Choroid plexus epithelial cell (primary cell): ENCODE measurements at regions not wholly inside any gene's neighbourhood (a gene's known extent, or its start where the extent isn't known, plus 50 kb on each side); places are given as distances from the start of the nearest gene placed in this dataset.
"Not testable (repeated sequence)": the region's sequence is repeated elsewhere in the genome, so short reads cannot be mapped to it uniquely, and the experiment has no call there.

Experiments used
- DNase-seq: peaks from one replicate; pipeline ENCODE4 v3.0.0-alpha.2; 2010; ENCODE audit warnings: low read depth
- H3K4me3 ChIP-seq: 2 replicates; pipeline ENCODE4 v1.5.1; 2011; ENCODE audit warnings: low read depth, mild to moderate bottlenecking, control low read depth, low read length, moderate library complexity
- TF ChIP-seq, protein P1 (sequence below): conservative IDR thresholded peaks from 2 replicates; pipeline ENCODE4 v1.5.1; 2011; ENCODE audit warnings: low read depth, mild to moderate bottlenecking, control low read depth, inconsistent platforms, low read length, moderate library complexity

DNA sequence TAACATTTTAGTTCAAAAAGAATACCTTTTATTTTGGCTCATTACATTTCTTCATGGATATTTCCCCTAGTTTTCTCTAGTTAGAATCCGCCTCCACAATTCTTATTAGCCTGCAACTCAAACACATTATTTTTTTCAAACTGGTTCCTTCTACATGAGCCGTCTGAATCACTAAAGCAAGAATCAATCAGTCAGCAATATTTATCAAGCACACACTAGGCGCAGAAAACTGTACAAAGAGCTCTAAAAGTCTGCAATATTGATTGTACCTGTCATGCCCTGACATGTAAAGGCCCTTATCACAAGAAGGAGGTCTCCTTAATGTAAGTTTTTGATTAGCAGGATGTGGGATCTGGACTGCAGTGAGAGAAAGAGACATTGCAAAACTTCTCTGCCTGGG lies 94.8 kb upstream of the CENPE start:
- no peak for DNase-seq
- TF ChIP-seq, protein P1, sequence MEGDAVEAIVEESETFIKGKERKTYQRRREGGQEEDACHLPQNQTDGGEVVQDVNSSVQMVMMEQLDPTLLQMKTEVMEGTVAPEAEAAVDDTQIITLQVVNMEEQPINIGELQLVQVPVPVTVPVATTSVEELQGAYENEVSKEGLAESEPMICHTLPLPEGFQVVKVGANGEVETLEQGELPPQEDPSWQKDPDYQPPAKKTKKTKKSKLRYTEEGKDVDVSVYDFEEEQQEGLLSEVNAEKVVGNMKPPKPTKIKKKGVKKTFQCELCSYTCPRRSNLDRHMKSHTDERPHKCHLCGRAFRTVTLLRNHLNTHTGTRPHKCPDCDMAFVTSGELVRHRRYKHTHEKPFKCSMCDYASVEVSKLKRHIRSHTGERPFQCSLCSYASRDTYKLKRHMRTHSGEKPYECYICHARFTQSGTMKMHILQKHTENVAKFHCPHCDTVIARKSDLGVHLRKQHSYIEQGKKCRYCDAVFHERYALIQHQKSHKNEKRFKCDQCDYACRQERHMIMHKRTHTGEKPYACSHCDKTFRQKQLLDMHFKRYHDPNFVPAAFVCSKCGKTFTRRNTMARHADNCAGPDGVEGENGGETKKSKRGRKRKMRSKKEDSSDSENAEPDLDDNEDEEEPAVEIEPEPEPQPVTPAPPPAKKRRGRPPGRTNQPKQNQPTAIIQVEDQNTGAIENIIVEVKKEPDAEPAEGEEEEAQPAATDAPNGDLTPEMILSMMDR: no peak

DNA sequence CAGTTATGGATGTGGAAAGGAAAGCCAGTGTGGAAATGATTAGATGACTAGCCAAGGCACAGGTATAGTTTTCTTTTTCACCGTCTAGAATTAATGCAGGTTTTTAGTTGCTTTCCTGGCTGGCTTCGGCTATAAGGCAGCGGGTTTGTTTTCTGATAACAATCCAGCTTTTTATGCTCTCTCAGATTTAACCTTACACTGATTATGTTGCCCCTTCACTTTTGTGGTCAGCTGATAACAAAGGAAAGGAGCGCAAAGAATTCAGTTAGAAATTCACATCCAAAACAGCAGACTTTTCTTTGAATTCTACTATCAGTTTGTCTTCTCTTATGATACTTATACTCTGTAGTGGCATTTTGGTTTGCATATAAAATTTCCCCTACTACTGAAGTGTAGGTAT lies 94.2 kb upstream of the CENPE start:
- TF ChIP-seq, protein P1: no peak
- DNase-seq: no peak
- H3K4me3 ChIP-seq: no peak overlapping the region

More for the DNA sequence above, 94.8 kb upstream of the CENPE start:
- H3K4me3 ChIP-seq: no peak overlapping the region

DNA sequence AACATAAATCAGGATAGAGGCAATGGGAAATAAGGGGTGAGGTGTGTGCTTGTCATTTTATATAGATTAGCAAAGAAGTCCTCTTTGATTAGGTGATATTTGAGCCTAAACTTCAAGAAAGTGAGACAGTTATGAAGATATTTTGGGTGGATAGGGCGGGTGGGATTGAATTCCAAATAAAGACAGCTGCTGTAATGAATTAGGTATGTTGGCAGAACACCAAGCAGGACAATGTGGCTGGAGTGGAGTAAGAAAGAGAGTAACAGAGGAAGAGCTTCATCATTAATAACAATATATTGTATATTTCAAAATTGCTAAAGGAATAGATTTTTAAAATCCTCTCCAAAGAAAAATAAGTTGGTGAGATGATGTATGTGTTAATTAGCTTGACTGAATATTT lies 91.0 kb upstream of the CENPE start:
- no peak for DNase-seq
- TF ChIP-seq, protein P1: no peak
- H3K4me3 ChIP-seq: no peak overlapping the region

DNA sequence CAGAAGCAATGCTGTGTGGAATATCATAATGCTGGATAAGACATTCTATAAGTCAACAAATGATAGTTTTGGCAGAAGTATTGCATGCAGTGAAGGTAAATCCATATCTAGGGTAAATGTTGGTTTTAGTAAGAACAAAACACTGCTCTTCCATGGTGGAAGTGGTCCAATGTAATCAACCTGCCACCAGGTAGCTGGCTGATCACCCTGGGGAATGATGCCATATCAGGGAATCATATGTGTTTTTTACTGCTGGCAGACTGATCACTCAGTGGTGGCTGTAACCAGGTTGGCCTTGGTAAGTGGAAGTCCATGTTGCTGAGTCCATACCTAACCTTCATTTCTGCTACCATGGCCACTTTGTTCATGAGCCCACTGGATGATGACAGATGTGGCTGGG lies 74.0 kb upstream of the CENPE start:
- H3K4me3 ChIP-seq: no peak overlapping the region
- no peak for DNase-seq
- TF ChIP-seq, protein P1: no peak

DNA sequence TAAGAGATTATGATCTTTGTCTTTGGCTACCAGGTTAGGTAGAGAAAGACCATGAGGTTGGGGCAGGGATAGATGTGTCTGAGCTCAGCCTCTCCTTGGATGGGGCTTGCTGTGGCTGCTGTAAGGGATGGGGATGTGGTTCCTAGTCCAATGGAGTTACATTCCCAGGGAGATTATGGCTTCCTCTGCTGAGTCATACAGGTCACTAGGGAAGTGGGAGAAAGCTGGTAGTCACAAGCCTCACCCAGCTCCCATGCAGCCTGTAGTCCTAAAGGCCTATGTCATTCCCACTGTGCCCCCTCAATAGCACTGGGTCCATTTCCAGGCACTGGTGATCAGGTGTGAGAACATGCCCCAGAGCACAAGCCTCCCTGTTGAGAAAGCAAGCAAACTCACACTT lies 70.6 kb upstream of the CENPE start:
- no peak overlapping the region for H3K4me3 ChIP-seq
- no peak for DNase-seq
- TF ChIP-seq, protein P1: no peak

DNA sequence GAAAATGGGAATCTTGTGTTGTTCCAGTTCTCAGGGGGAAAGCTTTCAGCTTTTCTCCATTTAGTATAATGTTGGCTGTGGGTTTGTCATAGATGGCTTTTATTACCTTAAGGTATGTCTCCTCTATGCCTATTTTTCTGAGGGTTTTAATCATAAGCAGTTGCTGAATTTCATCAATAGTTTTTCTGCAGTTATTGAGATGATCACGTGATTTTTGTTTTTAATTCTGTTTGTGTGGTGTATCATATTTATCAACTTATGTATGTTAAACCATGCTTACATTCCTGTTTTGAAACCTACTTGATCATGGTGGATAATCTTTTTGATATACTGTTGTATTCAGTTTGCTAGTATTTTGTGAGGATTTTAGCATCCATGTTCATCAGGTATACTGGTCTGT lies 66.8 kb upstream of the CENPE start:
- no peak overlapping the region for H3K4me3 ChIP-seq
- DNase-seq: no peak
- TF ChIP-seq, protein P1: no peak

DNA sequence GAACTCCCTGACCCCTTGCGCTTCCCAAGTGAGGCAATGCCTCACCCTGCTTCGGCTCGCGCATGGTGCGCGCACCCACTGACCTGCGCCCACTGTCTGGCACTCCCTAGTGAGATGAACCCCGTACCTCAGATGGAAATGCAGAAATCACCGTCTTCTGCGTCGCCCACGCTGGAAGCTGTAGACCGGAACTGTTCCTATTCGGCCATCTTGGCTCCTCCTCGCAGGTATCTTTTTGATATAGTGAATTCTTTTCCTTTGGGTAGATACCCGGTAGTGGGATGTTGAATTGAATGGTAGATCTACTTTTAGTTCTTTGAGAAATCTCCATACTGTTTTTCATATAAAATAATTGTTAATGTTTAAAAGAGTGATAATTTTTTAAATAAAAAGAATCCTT lies 57.9 kb upstream of the CENPE start:
- not testable (repeated sequence) for DNase-seq, H3K4me3 ChIP-seq
